Prostate gland (tissue), 2 donors: ENCODE measurements at regions not wholly inside any gene's neighbourhood (a gene's known extent, or its start where the extent isn't known, plus 50 kb on each side); places are given as distances from the start of the nearest gene placed in this dataset.
"Not testable (repeated sequence)": the region's sequence is repeated elsewhere in the genome, so short reads cannot be mapped to it uniquely, and the experiment has no call there.

ENCODE experiments used
- DNase-seq: peaks from one replicate; pipeline ENCODE4 v3.0.0-alpha.2; 2019; ENCODE audit warnings: low spot score
- H3K27ac ChIP-seq, 2 donors: fragments of 200-600 bp; sonication (generic); 2 replicates each; pipeline ENCODE4 v1.5.1; 2017 to 2019
- H3K27me3 ChIP-seq: fragments of 200-600 bp; sonication (generic); replicated peaks from 2 replicates; pipeline ENCODE4 v1.5.1; 2019; ENCODE audit not compliant: insufficient read depth
- H3K36me3 ChIP-seq, 2 donors: fragments of 200-600 bp; sonication (generic); 1 replicate in 1 of 2; 2 replicates in 1 of 2; pipeline versions ENCODE4 v1.5.1 to v1.8.1; 2017 to 2019
- H3K4me1 ChIP-seq: fragments of 200-600 bp; sonication (generic); replicated peaks from 2 replicates; pipeline ENCODE4 v1.5.1; 2019
- H3K4me3 ChIP-seq, 2 donors: fragments of 200-600 bp; sonication (generic); 2 replicates each; pipeline ENCODE4 v1.5.1; 2017 to 2019
- H3K9me3 ChIP-seq: fragments of 200-600 bp; sonication (generic); 2 replicates; pipeline ENCODE4 v1.5.1; 2017
- CTCF ChIP-seq, 4 experiments: fragments of 200-600 bp in 2 of 4; fragments of 450-650 bp in 2 of 4; sonication (generic) in 2 of 4; IDR thresholded peaks; 1 replicate in 3 of 4; 2 replicates in 1 of 4; pipeline ENCODE4 v1.5.1; 2016 to 2019; ENCODE audit warnings: antibody characterized with exemption in 4 of 4, mild to moderate bottlenecking in 2 of 4, moderate library complexity in 2 of 4
- POLR2A ChIP-seq: fragments of 450-650 bp; IDR thresholded peaks from one replicate; pipeline ENCODE4 v1.6.1; 2016; ENCODE audit warnings: antibody characterized with exemption, mild to moderate bottlenecking
- POLR2AphosphoS5 ChIP-seq: sonication (generic); formaldehyde crosslinking; IDR thresholded peaks from one replicate; pipeline ENCODE4 v1.6.1; 2017; ENCODE audit warnings: antibody characterized with exemption
- WGBS: methylation state at CpG from one replicate; pipeline ENCODE4 v1.1.5; 2018; 5-methylcytosine and 5-hydroxymethylcytosine counted together
- intact Hi-C: fragments of 100-400 bp; cut with DNase I; formaldehyde crosslinking; loops from one replicate; pipeline ENCODE4 v1.14.2; 2022

- H3K4me3 ChIP-seq = no peak overlapping the region
- no peaks in the 10 kb centered on the region for H3K36me3 ChIP-seq
- H3K27ac ChIP-seq = no peak overlapping the region
- DNase-seq = no peak
- H3K27me3 ChIP-seq = no peaks in the 10 kb centered on the region
- H3K9me3 ChIP-seq = no peaks in the 10 kb centered on the region
- no peak for TF ChIP-seq POLR2A
- TF ChIP-seq CTCF (IDR thresholded peaks at IDR 0.05) = no peak
- TF ChIP-seq POLR2AphosphoS5 = no peak
- intact Hi-C loops = no loop called here
- 84% methylated on average over 4 of the region's 4 CpGs for WGBS
- no peaks in the 10 kb centered on the region for H3K4me1 ChIP-seq
Observed at GRCh38 chr6:144920391-144920961, 635.3 kb downstream of the UTRN start.

DNA sequence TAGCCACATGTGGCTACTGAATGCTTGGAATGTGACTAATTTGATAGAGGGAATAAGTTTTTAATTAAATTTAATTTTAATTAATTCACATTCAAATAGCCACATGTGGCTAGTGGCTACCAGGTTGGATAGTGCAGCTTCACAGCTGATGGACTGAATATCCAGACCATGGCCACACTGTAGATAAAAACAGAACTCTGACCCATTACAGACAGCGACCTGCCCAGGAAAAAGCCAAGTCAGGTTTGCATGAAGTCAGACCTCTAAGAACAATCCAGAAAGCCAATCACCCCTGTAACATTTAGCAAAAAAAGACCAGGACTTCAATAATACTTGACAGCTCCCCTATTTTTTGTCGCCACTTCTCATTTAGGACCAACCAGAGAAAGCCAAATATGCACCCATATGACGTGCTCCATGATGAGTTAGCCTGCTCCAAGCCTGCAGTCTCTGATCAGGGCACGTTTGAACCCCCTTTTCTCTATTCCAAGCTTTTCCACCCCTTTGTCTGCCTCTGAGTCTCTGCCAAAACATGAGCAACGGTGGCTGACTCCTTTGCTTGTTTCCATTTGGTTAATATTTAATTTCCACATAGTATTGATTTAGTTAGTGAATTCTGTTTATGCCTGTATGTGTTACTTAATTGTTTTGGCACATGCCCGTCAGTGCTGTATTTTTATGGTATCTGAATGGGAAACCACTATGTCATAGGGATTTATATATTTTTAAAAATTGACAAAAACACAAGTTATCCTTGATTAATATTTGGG, 636.3 kb downstream of the UTRN start:
- intact Hi-C loops = no loop called here
- Histone ChIP-seq H3K4me1 (no peaks in the 10 kb centered on the region), H3K27me3 (no peaks in the 10 kb centered on the region), H3K27ac (no peak overlapping the region), H3K4me3 (no peak overlapping the region), H3K9me3 (no peaks in the 10 kb centered on the region), H3K36me3 (no peaks in the 10 kb centered on the region)
- 53% methylated on average over 6 of the region's 6 CpGs for WGBS
- DNase-seq = no peak
- TF ChIP-seq POLR2AphosphoS5 (no peak), CTCF (IDR thresholded peaks at IDR 0.05) (no peak), POLR2A (no peak)

DNA sequence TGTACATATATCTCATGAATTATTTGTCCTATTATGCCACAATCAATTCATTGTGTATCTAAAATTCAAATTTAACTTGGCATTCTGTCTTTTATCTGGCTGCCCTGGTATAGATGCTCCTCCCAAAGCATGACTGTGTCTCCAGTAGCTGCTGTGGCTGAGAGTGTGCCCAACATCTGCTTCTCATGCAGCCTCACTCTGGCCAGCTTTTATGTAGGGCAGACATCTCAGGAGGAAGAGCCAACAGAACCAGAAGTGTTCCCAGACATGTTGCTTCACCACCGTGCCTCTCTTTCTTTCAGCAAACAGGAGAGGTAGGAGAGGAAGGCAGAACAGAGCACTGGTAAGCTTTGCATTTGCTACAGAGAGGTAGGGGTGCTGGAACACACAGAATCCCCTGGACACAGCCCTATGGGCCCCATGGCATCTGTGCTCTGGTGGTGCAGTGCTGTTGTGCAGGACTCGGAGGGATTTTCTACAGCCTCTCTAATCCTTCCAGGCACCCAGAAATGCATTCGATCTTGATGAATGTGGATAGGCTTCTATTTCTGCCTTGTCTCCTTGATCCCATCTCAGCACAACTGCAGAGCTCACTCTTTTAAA, 637.1 kb downstream of the UTRN start:
- no peak for DNase-seq
- intact Hi-C loops = no loop called here

GRCh38 chr6:144922771-144923490, 637.8 kb downstream of the UTRN start:
- WGBS = 78% methylated on average over 5 of the region's 5 CpGs
- H3K4me1 ChIP-seq, H3K9me3 ChIP-seq, H3K4me3 ChIP-seq, H3K27ac ChIP-seq, DNase-seq, H3K27me3 ChIP-seq, H3K36me3 ChIP-seq, intact Hi-C loops: not testable (repeated sequence)

More for the DNA sequence above, 637.1 kb downstream of the UTRN start:
- no peaks in the 10 kb centered on the region for H3K27me3 ChIP-seq
- no peaks in the 10 kb centered on the region for H3K9me3 ChIP-seq
- no peak overlapping the region for H3K27ac ChIP-seq
- H3K4me3 ChIP-seq = no peak overlapping the region
- no peaks in the 10 kb centered on the region for H3K36me3 ChIP-seq
- TF ChIP-seq POLR2A (no peak), CTCF (IDR thresholded peaks at IDR 0.05) (no peak), POLR2AphosphoS5 (no peak)
- WGBS = 52% methylated on average over 3 of the region's 3 CpGs
- no peaks in the 10 kb centered on the region for H3K4me1 ChIP-seq

DNA sequence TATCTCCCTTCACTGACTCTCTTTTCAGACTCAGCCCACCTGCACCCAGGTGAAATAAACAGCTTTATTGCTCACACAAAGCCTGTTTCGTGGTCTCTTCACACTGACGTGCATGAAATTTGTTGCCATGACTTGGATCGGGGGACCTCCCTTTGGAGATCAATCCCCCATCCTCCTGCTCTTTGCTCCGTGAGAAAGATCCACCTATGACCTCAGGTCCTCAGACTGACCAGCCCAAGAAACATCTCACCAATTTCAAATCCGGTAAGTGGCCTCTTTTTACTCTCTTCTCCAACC, 638.3 kb downstream of the UTRN start:
- H3K27me3 ChIP-seq, H3K27ac ChIP-seq, intact Hi-C loops, H3K4me1 ChIP-seq, H3K9me3 ChIP-seq, DNase-seq, H3K4me3 ChIP-seq, H3K36me3 ChIP-seq: not testable (repeated sequence)
- WGBS = 95% methylated on average over 5 of the region's 5 CpGs
